H1 (cell line): ENCODE measurements at regions not wholly inside any gene's neighbourhood (a gene's known extent, or its start where the extent isn't known, plus 50 kb on each side); places are given as distances from the start of the nearest gene placed in this dataset.

Source experiments
- CTCF ChIA-PET: fragments of 300-600 bp; sonication (Branson Sonifier 250); formaldehyde crosslinking; loops from one replicate; lab custom pipeline; 2021; ENCODE audit not compliant: partially characterized antibody; lab: Charles Lee
- POLR2A ChIA-PET: fragments of 300-600 bp; sonication (Branson Sonifier 250); formaldehyde crosslinking; loops from one replicate; lab custom pipeline; 2021; ENCODE audit warnings: inconsistent platforms; ENCODE audit not compliant: partially characterized antibody; lab: Charles Lee
- DNase-seq, 2 experiments: peaks; one replicate each; pipeline versions ENCODE4 v3.0.0 to v3.0.0-alpha.2; 2010 to 2022; ENCODE audit warnings: low spot score in 2 of 2, low read depth in 1 of 2, mixed read lengths in 1 of 2
- FAIRE-seq: peaks from 2 replicates; lab custom pipeline; 2011; peaks lifted over from hg19 to GRCh38; lab: Jason Lieb, UNC
- H2AFZ ChIP-seq: 2 replicates; pipeline ENCODE4 v1.8.1; 2012; ENCODE audit warnings: low read length, inconsistent platforms
- H2AK5ac ChIP-seq: 2 replicates; pipeline ENCODE4 v1.6.1; 2013; ENCODE audit warnings: low read depth, low read length
- H2BK120ac ChIP-seq: replicated peaks from 2 replicates; pipeline ENCODE3; 2013; ENCODE audit warnings: low read depth, low read length, inconsistent platforms
- H2BK12ac ChIP-seq: 2 replicates; pipeline ENCODE4 v1.6.1; 2013; ENCODE audit warnings: low read depth, low read length
- H2BK15ac ChIP-seq: 2 replicates; pipeline ENCODE4 v1.6.1; 2013; ENCODE audit warnings: low read length
- H2BK20ac ChIP-seq: 2 replicates; pipeline ENCODE4 v1.6.1; 2013; ENCODE audit warnings: low read length
- H2BK5ac ChIP-seq: 2 replicates; pipeline ENCODE4 v1.6.1; 2013; ENCODE audit warnings: low read depth, low read length
- H3K14ac ChIP-seq: 2 replicates; pipeline ENCODE4 v1.6.1; 2013; ENCODE audit warnings: inconsistent platforms; ENCODE audit not compliant: insufficient read length
- H3K18ac ChIP-seq: 2 replicates; pipeline ENCODE4 v1.6.1; 2013; ENCODE audit warnings: low read length; ENCODE audit errors: extremely low read depth
- H3K23ac ChIP-seq: 2 replicates; pipeline ENCODE4 v1.6.1; 2013; ENCODE audit warnings: inconsistent platforms; ENCODE audit not compliant: insufficient read length
- H3K23me2 ChIP-seq: 2 replicates; pipeline ENCODE4 v1.6.1; 2013; ENCODE audit warnings: low read depth, low read length
- H3K27ac ChIP-seq: 2 replicates; pipeline ENCODE4 v1.6.1; 2011; ENCODE audit warnings: low read depth, low read length, inconsistent platforms
- H3K27me3 ChIP-seq, 4 experiments: replicated peaks in 1 of 4; 1 replicate in 1 of 4; 2 replicates in 3 of 4; pipeline versions ENCODE4 v1.6.1 to v1.8.1; 2011 to 2013; ENCODE audit warnings: low read length in 3 of 4, mild to moderate bottlenecking in 3 of 4, inconsistent platforms in 2 of 4, mixed read lengths in 2 of 4, moderate library complexity in 1 of 4; ENCODE audit not compliant: control insufficient read depth in 3 of 4, insufficient read depth in 3 of 4; ENCODE audit errors: extremely low read depth in 1 of 4
- H3K36me3 ChIP-seq, 4 experiments: 2 replicates each; pipeline versions ENCODE4 v1.6.1 to v1.8.1; 2011 to 2013; ENCODE audit warnings: mild to moderate bottlenecking in 4 of 4, low read length in 3 of 4, moderate library complexity in 2 of 4, control low read depth in 1 of 4, inconsistent platforms in 1 of 4; ENCODE audit not compliant: insufficient read depth in 4 of 4, control insufficient read depth in 2 of 4
- H3K4ac ChIP-seq: replicated peaks from 2 replicates; pipeline ENCODE3; 2013; ENCODE audit warnings: low read length, low read depth, mixed read lengths, inconsistent platforms; ENCODE audit not compliant: insufficient read length
- H3K4me1 ChIP-seq, 4 experiments: replicated peaks in 1 of 4; 1 replicate in 1 of 4; 2 replicates in 3 of 4; pipeline versions ENCODE4 v1.6.1 to v1.8.1; 2011 to 2013; ENCODE audit warnings: low read length in 3 of 4, inconsistent platforms in 2 of 4, mixed read lengths in 1 of 4; ENCODE audit not compliant: insufficient read depth in 4 of 4, control insufficient read depth in 3 of 4
- H3K4me2 ChIP-seq, 2 experiments: 2 replicates each; pipeline versions ENCODE4 v1.6.1 to v1.8.1; 2011 to 2013; ENCODE audit warnings: low read depth in 2 of 2, low read length in 2 of 2, control low read depth in 1 of 2, inconsistent platforms in 1 of 2, mild to moderate bottlenecking in 1 of 2; ENCODE audit not compliant: insufficient read depth in 1 of 2
- H3K4me3 ChIP-seq, 4 experiments: fragments of 200-600, 300-600 bp in 1 of 4; sonication (generic), shearing (Covaris generic), sonication (Bioruptor Twin) in 1 of 4; 2 replicates each; pipeline versions ENCODE4 v1.5.1 to v1.8.1; 2011 to 2016; ENCODE audit warnings: low read length in 4 of 4, low read depth in 3 of 4, control low read depth in 2 of 4, inconsistent platforms in 2 of 4, mild to moderate bottlenecking in 2 of 4, mixed read lengths in 1 of 4, moderate library complexity in 1 of 4; ENCODE audit not compliant: insufficient read depth in 2 of 4; ENCODE audit errors: extremely low read depth in 1 of 4
- H3K56ac ChIP-seq: replicated peaks from 2 replicates; pipeline ENCODE3; 2013; ENCODE audit warnings: low read depth, mild to moderate bottlenecking, mixed read lengths, low read length, inconsistent platforms; ENCODE audit not compliant: insufficient read length
- H3K79me1 ChIP-seq: 2 replicates; pipeline ENCODE4 v1.6.1; 2013; ENCODE audit warnings: low read depth, low read length, control low read depth
- H3K79me2 ChIP-seq, 2 experiments: 2 replicates each; pipeline versions ENCODE4 v1.6.1 to v1.8.1; 2012 to 2013; ENCODE audit warnings: low read length in 2 of 2, mild to moderate bottlenecking in 2 of 2, inconsistent platforms in 1 of 2; ENCODE audit not compliant: insufficient read depth in 2 of 2, control insufficient read depth in 1 of 2
- H3K9ac ChIP-seq, 4 experiments: replicated peaks in 1 of 4; 1 replicate in 1 of 4; 2 replicates in 3 of 4; pipeline versions ENCODE4 v1.6.1 to v1.8.1; 2011 to 2013; ENCODE audit warnings: low read depth in 3 of 4, low read length in 3 of 4, control low read depth in 2 of 4, mild to moderate bottlenecking in 2 of 4, moderate library complexity in 2 of 4, inconsistent platforms in 1 of 4; ENCODE audit errors: extremely low read depth in 1 of 4
- H3K9me3 ChIP-seq, 2 experiments: 2 replicates each; pipeline versions ENCODE4 v1.6.1 to v1.8.1; 2012 to 2013; ENCODE audit warnings: mild to moderate bottlenecking in 2 of 2, moderate library complexity in 2 of 2, control low read depth in 1 of 2, inconsistent platforms in 1 of 2, low read depth in 1 of 2, low read length in 1 of 2, mixed read lengths in 1 of 2; ENCODE audit not compliant: insufficient read depth in 2 of 2
- H4K20me1 ChIP-seq, 2 experiments: replicated peaks in 1 of 2; 2 replicates each; pipeline versions ENCODE3 to v1.8.1; 2011 to 2013; ENCODE audit warnings: inconsistent platforms in 2 of 2, low read length in 2 of 2, mild to moderate bottlenecking in 1 of 2; ENCODE audit not compliant: insufficient read depth in 2 of 2, control insufficient read depth in 1 of 2
- H4K5ac ChIP-seq: 2 replicates; pipeline ENCODE4 v1.6.1; 2013; ENCODE audit warnings: low read length, low read depth, mixed read lengths, inconsistent platforms; ENCODE audit not compliant: insufficient read length
- H4K8ac ChIP-seq: 2 replicates; pipeline ENCODE4 v1.8.0; 2013; ENCODE audit warnings: mild to moderate bottlenecking, moderate library complexity, low read length, inconsistent platforms; ENCODE audit not compliant: insufficient read depth; ENCODE audit errors: extremely low read depth
- H4K91ac ChIP-seq: replicated peaks from 2 replicates; pipeline ENCODE3; 2013; ENCODE audit warnings: low read length, mixed read lengths, inconsistent platforms; ENCODE audit not compliant: insufficient read length
- CBX5 ChIP-seq: fragments of 300-800, 300-1000 bp; sonication (generic); IDR thresholded peaks from 2 replicates; pipeline ENCODE4 v1.7.1; 2016; ENCODE audit warnings: antibody characterized with exemption, low read length, low read depth
- CBX8 ChIP-seq: fragments of 300-800, 300-1000 bp; sonication (generic); IDR thresholded peaks from 2 replicates; pipeline ENCODE4 v1.7.1; 2016; ENCODE audit warnings: low read depth, low read length, borderline replicate concordance
- FOSL1 ChIP-seq: IDR thresholded peaks from 2 replicates; pipeline ENCODE4 v1.6.1; 2011; ENCODE audit warnings: mild to moderate bottlenecking, low read depth, low read length, moderate library complexity; ENCODE audit not compliant: insufficient read depth
- GTF2F1 ChIP-seq: IDR thresholded peaks from 2 replicates; pipeline ENCODE4 v1.6.1; 2012; ENCODE audit warnings: low read depth, low read length, improper control_type of control experiment, borderline replicate concordance
- POU5F1 ChIP-seq: IDR thresholded peaks from 2 replicates; pipeline ENCODE4 v1.6.1; 2011; ENCODE audit warnings: low read depth, mild to moderate bottlenecking, low read length, moderate library complexity
- SIRT6 ChIP-seq: IDR thresholded peaks from one replicate; pipeline ENCODE4 v1.7.1; 2012; ENCODE audit warnings: low read length, inconsistent platforms
- SP4 ChIP-seq: IDR thresholded peaks from 2 replicates; pipeline ENCODE4 v1.6.1; 2012; ENCODE audit warnings: low read length, inconsistent platforms
- TAF1 ChIP-seq: IDR thresholded peaks from 2 replicates; pipeline ENCODE4 v1.6.1; 2011; ENCODE audit warnings: mild to moderate bottlenecking, low read depth, low read length
- TAF7 ChIP-seq: optimal IDR thresholded peaks from 2 replicates; pipeline ENCODE3; 2011; ENCODE audit warnings: low read depth, mild to moderate bottlenecking, inconsistent platforms, low read length, moderate library complexity, borderline replicate concordance
- ZNF274 ChIP-seq: IDR thresholded peaks from 2 replicates; pipeline ENCODE4 v1.7.0; 2012; ENCODE audit warnings: low read length, borderline replicate concordance; ENCODE audit errors: extremely low read depth
- WGBS, 2 experiments: shearing (Covaris generic) in 1 of 2; methylation state at CpG; one replicate each; pipeline versions ENCODE4 v1.1.6 to v1.1.7; 2013 to 2015; ENCODE audit warnings: low lambda C conversion rate in 2 of 2, mixed read lengths in 2 of 2, inconsistent platforms in 1 of 2, low coverage in 1 of 2, missing lambda C conversion rate in 1 of 2; ENCODE audit not compliant: insufficient replicate concordance in 2 of 2, insufficient coverage in 1 of 2, insufficient read length in 1 of 2; ENCODE audit errors: extremely low coverage in 1 of 2, missing lambda C conversion rate in 1 of 2; 5-methylcytosine and 5-hydroxymethylcytosine counted together
- TF ChIP-seq, protein P1 (sequence below): IDR thresholded peaks from 2 replicates; pipeline ENCODE4 v1.6.1; 2012; ENCODE audit warnings: inconsistent platforms
- TF ChIP-seq, protein P2 (sequence below): IDR thresholded peaks from 2 replicates; pipeline ENCODE4 v1.6.1; 2012; ENCODE audit warnings: low read length, inconsistent platforms

DNA sequence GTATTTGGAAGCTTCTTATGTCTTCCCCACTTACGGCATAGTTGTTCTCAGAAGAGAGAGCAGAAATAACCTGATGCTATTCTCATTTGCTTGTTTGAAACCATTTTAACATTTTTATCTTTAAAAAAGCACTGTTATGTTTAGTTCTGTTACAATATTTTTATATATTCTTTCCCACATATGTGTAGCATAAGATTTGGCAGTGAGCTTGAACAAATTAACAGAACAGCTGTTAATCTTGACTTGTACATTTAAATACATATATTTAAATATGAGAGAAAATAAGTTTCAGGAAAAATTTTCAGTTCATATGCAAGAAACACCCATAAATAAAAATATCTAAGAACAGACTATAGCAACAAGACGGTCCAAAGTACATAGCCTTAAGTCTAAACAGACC is 431.7 kb upstream of the IRAK1BP1 start:
- Histone ChIP-seq H3K27ac (no peak overlapping the region), H4K5ac (no peak overlapping the region), H2BK120ac (no peak overlapping the region), H2BK12ac (no peak overlapping the region), H3K9me3 (no peaks in the 10 kb centered on the region), H3K23me2 (no peaks in the 10 kb centered on the region), H3K4me3 (no peak overlapping the region), H2BK15ac (no peak overlapping the region), H4K91ac (no peak overlapping the region), H3K18ac (no peak overlapping the region), H3K4ac (no peak overlapping the region), H3K36me3 (no peaks in the 10 kb centered on the region), H4K20me1 (no peaks in the 10 kb centered on the region), H3K56ac (no peak overlapping the region), H4K8ac (no peak overlapping the region), H3K79me2 (no peaks in the 10 kb centered on the region), H2BK5ac (no peak overlapping the region), H2AK5ac (no peak overlapping the region), H3K9ac (no peak overlapping the region), H3K27me3 (no peaks in the 10 kb centered on the region), H3K79me1 (no peaks in the 10 kb centered on the region), H3K4me1 (no peaks in the 10 kb centered on the region), H2BK20ac (no peak overlapping the region), H3K4me2 (no peak overlapping the region), H3K14ac (no peak overlapping the region), H2AFZ (no peak overlapping the region), H3K23ac (no peak overlapping the region)
- ChIA-PET POLR2A (no interaction called here), CTCF (interaction anchor here (0.9 to 1.4 kb wide), 7 partner anchors 13 to 372 kb away, joined by 3 to 5 read pairs (median 3); no protein-coding TSS in a partner anchor)
- 90% methylated on average over 2 of the region's 2 CpGs; no CpG with 5 or more reads in 1 of the 2 experiments for WGBS, 2 experiments
- no peak for TF ChIP-seq CBX5
- no peak for TF ChIP-seq SIRT6
- TF ChIP-seq SP4: no peak
- no peak for TF ChIP-seq ZNF274
- TF ChIP-seq TAF1: no peak
- TF ChIP-seq GTF2F1: no peak
- no peak for TF ChIP-seq TAF7
- TF ChIP-seq POU5F1: no peak
- TF ChIP-seq FOSL1: no peak
- TF ChIP-seq, protein P1, sequence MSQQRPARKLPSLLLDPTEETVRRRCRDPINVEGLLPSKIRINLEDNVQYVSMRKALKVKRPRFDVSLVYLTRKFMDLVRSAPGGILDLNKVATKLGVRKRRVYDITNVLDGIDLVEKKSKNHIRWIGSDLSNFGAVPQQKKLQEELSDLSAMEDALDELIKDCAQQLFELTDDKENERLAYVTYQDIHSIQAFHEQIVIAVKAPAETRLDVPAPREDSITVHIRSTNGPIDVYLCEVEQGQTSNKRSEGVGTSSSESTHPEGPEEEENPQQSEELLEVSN: no peak
- TF ChIP-seq, protein P2, sequence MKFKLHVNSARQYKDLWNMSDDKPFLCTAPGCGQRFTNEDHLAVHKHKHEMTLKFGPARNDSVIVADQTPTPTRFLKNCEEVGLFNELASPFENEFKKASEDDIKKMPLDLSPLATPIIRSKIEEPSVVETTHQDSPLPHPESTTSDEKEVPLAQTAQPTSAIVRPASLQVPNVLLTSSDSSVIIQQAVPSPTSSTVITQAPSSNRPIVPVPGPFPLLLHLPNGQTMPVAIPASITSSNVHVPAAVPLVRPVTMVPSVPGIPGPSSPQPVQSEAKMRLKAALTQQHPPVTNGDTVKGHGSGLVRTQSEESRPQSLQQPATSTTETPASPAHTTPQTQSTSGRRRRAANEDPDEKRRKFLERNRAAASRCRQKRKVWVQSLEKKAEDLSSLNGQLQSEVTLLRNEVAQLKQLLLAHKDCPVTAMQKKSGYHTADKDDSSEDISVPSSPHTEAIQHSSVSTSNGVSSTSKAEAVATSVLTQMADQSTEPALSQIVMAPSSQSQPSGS: no peak
- TF ChIP-seq CBX8: no peak
- TF ChIP-seq, all 59 proteins: peak for 0
- DNase-seq (no peak), FAIRE-seq (no peak)
